AG09309 (cell line): ENCODE measurements at regions not wholly inside any gene's neighbourhood (a gene's known extent, or its start where the extent isn't known, plus 50 kb on each side); places are given as distances from the start of the nearest gene placed in this dataset.

ENCODE experiments used
- DNase-seq: peaks from one replicate; pipeline ENCODE4 v3.0.0-alpha.2; 2010; ENCODE audit warnings: low read depth
- H3K4me3 ChIP-seq: 2 replicates; pipeline ENCODE4 v1.5.1; 2011; ENCODE audit warnings: mild to moderate bottlenecking, low read depth, low read length, moderate library complexity; ENCODE audit not compliant: control insufficient read depth
- TF ChIP-seq, protein P1 (sequence below): IDR thresholded peaks from 2 replicates; pipeline ENCODE4 v1.5.1; 2011; ENCODE audit warnings: mild to moderate bottlenecking, low read depth, low read length, inconsistent platforms; ENCODE audit not compliant: insufficient read depth, control insufficient read depth; ENCODE audit errors: missing control alignments

DNA sequence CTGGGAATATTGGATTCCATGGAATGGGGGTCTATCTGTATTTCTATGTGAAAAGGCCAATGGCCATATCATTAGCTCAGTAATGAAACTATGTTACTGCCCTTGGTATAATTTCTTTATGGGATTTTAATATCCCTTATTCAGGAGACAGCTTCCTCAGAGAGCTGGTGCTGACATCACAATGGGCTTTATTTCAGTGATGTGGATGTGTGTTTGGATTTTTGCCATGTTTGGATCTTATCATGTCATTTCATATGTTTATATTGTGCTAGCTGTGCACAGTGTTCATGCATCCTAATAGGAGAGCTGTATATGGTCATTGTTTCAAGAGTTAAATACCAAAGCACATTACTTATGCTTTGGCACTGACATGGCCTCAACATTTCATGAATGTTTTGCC, 806.1 kb upstream of the MAP3K7 start:
- DNase-seq, result no peak
- TF ChIP-seq, protein P1, sequence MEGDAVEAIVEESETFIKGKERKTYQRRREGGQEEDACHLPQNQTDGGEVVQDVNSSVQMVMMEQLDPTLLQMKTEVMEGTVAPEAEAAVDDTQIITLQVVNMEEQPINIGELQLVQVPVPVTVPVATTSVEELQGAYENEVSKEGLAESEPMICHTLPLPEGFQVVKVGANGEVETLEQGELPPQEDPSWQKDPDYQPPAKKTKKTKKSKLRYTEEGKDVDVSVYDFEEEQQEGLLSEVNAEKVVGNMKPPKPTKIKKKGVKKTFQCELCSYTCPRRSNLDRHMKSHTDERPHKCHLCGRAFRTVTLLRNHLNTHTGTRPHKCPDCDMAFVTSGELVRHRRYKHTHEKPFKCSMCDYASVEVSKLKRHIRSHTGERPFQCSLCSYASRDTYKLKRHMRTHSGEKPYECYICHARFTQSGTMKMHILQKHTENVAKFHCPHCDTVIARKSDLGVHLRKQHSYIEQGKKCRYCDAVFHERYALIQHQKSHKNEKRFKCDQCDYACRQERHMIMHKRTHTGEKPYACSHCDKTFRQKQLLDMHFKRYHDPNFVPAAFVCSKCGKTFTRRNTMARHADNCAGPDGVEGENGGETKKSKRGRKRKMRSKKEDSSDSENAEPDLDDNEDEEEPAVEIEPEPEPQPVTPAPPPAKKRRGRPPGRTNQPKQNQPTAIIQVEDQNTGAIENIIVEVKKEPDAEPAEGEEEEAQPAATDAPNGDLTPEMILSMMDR, result no peak
- H3K4me3 ChIP-seq, result no peak overlapping the region

DNA sequence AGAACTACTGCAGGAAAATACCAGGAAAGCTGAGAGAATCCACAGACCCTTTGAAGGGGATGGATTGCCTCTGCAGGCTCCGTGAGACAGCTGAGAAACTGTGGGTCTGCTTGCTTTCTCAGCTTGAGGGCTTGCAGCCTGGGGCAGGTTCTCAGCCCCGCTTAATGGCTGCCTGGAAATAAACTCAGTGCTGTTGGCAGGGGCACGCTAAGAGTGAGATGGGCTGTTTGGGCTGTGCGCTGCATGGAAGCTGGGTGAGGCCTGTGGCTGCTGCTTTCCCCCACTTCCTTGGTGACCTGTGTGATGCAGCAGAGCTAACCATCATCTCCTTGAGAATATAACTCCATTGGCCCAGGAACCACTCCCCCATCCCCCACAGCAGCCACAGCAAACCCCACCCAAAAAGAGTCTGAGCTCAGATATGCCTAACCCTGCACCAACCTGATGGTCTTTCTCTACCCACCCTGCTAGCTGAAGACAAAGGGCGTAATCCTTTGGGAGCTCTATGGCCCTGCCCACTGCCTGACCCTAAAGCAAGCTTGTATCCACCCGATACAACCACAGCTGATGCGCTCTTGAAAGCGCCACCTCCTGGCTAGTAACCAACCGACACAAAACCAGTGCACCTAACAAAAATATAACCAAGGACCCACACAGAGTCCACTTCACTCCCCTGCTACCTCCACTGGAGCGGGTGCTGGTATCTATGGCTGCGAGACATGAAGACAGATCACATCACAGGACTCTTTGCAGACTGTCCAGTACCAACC, 800.6 kb upstream of the MAP3K7 start:
- DNase-seq, result no peak
- no peak overlapping the region for H3K4me3 ChIP-seq
- TF ChIP-seq, protein P1, result no peak

DNA sequence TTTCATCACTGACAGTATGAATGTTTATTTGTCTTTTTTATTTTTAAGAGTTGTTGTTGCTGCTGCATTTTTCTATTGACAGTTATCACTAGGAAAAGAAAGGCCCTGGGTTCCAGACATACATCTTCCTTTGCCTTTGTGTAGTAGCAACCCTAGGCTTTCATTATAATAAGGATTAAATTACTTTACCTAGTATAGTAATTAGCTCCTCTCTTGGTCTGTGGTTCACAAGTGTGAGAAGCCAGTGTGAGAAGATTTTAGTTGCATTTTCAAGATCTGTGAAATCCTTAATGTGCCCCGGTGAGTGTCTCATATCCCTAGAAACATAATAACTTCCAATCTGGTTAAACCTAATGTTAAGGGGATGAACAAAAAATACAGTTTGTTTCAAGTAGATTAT, 799.3 kb upstream of the MAP3K7 start:
- TF ChIP-seq, protein P1, result no peak

DNA sequence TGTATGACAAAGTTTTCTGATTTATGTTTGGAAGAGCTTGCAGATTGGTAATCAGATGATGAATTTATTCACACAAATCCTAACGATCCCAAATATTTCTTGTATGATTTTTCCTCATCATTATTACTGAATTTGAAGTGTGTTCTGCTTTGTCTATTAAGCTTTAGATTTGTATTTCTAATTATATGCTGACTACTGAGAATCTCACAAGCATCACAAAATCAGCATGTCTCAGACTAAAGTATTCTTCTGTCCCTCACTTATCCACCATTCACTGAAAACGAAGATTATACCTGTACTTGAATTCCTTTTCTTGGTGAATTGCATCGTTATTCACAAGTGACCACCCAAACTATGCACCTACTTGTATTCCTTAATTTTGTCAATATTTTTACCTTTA, 796.3 kb upstream of the MAP3K7 start:
- no peak overlapping the region for H3K4me3 ChIP-seq
- TF ChIP-seq, protein P1, result no peak
- DNase-seq, result no peak

More for the DNA sequence above, 799.3 kb upstream of the MAP3K7 start:
- DNase-seq, result no peak
- no peak overlapping the region for H3K4me3 ChIP-seq

DNA sequence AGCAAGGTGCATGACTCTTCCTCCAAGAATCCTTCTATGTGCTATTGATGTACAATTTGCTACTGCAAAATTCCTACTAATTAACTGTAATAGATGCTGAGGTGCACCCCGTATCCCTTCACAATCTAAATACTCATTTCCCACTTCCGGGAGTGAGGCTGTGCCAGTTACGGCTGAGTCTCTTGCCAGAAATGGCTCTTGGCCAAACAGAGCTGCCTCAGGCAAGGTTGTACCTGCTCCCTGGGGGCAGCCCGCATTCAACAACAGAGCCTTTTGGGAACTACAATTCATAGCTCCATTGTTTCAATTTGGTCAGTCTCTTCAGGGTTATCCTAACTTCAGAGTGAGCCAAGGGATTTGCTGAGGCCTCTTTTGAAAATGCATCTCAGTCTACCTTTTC, 789.8 kb upstream of the MAP3K7 start:
- TF ChIP-seq, protein P1, result no peak
- DNase-seq, result no peak
- H3K4me3 ChIP-seq, result no peak overlapping the region

DNA sequence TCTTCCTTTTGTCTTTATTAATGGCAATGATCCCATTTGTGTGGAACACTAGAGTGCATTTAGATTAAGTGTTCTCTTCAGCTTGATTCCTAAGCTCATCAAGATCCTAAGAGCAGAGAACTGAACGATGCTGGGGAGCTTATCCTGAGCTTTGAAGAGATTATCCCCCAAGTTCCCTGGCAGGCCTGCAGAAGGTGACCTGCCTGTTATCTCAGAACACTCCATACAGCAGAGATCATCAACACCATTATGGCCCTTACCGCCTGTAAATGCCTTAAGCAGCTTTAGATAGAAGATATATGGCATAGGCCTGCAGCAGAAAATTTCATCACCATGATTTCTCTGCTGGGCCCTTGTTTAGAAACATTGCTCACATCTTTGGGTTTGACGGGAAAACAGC, 779.9 kb upstream of the MAP3K7 start:
- H3K4me3 ChIP-seq, result no peak overlapping the region
- DNase-seq, result no peak
- TF ChIP-seq, protein P1, result no peak
